ENCODE measurements at regions not wholly inside any gene's neighbourhood (a gene's known extent, or its start where the extent isn't known, plus 50 kb on each side); places are given as distances from the start of the nearest gene placed in this dataset.

- no peak for DNase-seq
Measured at GRCh38 chr12:118706437-118706836, 274.9 kb upstream of the SRRM4 start.

GRCh38 chr12:118709946-118710345 is 271.4 kb upstream of the SRRM4 start:
- DNase-seq, result no peak

- DNase-seq, result no peak
Measured at GRCh38 chr12:118711185-118711584, 270.2 kb upstream of the SRRM4 start.

GRCh38 chr12:118714051-118714460 is 267.3 kb upstream of the SRRM4 start:
- peak; percentile 37 for DNase-seq

GRCh38 chr12:118714500-118714899 is 266.8 kb upstream of the SRRM4 start:
- DNase-seq, result no peak

- no peak for DNase-seq
Measured at GRCh38 chr12:118715647-118716046, 265.7 kb upstream of the SRRM4 start.

- DNase-seq, result no peak
Measured at GRCh38 chr12:118727196-118727978, 254.0 kb upstream of the SRRM4 start.

- DNase-seq, result no peak
Measured at GRCh38 chr12:118727979-118728366, 253.4 kb upstream of the SRRM4 start.

- DNase-seq, result no peak
Measured at GRCh38 chr12:118734266-118734665, 247.1 kb upstream of the SRRM4 start.

- no peak for DNase-seq
Measured at GRCh38 chr12:118737985-118738540, 243.3 kb upstream of the SRRM4 start.

GRCh38 chr12:118741194-118741593 is 240.1 kb upstream of the SRRM4 start:
- no peak for DNase-seq

GRCh38 chr12:118742431-118742830 is 238.9 kb upstream of the SRRM4 start:
- no peak for DNase-seq

GRCh38 chr12:118743896-118744700 is 237.2 kb upstream of the SRRM4 start:
- no peak for DNase-seq

- DNase-seq, result no peak
Measured at GRCh38 chr12:118746176-118746575, 235.2 kb upstream of the SRRM4 start.

- no peak for DNase-seq
Measured at GRCh38 chr12:118746960-118747359, 234.4 kb upstream of the SRRM4 start.

GRCh38 chr12:118747771-118748170 is 233.6 kb upstream of the SRRM4 start:
- no peak for DNase-seq

- DNase-seq, result no peak
Measured at GRCh38 chr12:118748478-118749380, 232.6 kb upstream of the SRRM4 start.

GRCh38 chr12:118749646-118750045 is 231.7 kb upstream of the SRRM4 start:
- no peak for DNase-seq

GRCh38 chr12:118750666-118751065 is 230.7 kb upstream of the SRRM4 start:
- DNase-seq, result no peak

GRCh38 chr12:118751355-118751754 is 230.0 kb upstream of the SRRM4 start:
- no peak for DNase-seq

- DNase-seq, result no peak
Measured at GRCh38 chr12:118760623-118761022, 220.7 kb upstream of the SRRM4 start.

GRCh38 chr12:118763234-118763633 is 218.1 kb upstream of the SRRM4 start:
- no peak for DNase-seq

Measured in GDM1 (cell line).